ENCODE measurements at regions not wholly inside any gene's neighbourhood (a gene's known extent, or its start where the extent isn't known, plus 50 kb on each side); places are given as distances from the start of the nearest gene placed in this dataset.

DNA sequence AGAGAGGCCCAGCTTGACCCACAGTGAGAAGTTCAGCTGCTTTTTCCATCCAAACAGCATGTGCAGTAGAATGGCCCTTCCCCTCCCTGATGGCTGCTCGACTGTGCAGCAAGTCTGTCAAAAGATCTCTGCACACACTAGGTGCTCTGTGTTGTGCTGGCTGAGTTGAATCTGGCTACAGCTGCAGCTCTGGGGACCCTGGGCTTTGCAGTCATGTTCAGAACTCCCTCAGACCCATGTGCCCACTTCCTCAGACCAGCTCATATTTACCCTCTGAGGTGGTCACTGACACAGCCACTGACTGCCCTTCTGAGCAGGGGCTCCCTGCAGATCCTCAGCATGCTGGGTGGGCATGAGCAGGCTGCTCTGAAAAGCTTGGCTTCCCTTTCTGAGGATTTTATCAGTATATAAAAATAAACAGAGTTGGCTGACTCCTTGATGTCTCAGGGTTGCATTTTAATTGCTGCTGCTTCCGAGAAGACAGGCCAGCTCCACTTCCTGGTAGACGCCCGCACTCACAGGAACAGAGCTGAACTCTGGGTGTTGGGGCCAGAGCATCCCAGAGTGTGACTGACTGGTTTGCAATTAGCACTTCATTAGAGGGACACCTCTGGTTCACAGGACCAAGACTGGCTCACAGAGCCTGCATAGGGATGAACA is 507.9 kb downstream of the RPS24 start:
- H3K4me3 ChIP-seq = no peak overlapping the region
- H3K9me3 ChIP-seq = no peaks in the 10 kb centered on the region
- H3K36me3 ChIP-seq (ENCODE audit: insufficient read depth in 1 of 2, low read depth in 1 of 2) = no peaks in the 10 kb centered on the region
- H3K27me3 ChIP-seq (ENCODE audit: insufficient read depth in 3 of 3, low read length in 2 of 3) = no peaks in the 10 kb centered on the region
- DNase-seq = no peak
- TF ChIP-seq, protein P1, sequence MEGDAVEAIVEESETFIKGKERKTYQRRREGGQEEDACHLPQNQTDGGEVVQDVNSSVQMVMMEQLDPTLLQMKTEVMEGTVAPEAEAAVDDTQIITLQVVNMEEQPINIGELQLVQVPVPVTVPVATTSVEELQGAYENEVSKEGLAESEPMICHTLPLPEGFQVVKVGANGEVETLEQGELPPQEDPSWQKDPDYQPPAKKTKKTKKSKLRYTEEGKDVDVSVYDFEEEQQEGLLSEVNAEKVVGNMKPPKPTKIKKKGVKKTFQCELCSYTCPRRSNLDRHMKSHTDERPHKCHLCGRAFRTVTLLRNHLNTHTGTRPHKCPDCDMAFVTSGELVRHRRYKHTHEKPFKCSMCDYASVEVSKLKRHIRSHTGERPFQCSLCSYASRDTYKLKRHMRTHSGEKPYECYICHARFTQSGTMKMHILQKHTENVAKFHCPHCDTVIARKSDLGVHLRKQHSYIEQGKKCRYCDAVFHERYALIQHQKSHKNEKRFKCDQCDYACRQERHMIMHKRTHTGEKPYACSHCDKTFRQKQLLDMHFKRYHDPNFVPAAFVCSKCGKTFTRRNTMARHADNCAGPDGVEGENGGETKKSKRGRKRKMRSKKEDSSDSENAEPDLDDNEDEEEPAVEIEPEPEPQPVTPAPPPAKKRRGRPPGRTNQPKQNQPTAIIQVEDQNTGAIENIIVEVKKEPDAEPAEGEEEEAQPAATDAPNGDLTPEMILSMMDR (IDR thresholded peaks at IDR 0.05) = no peak
- no peak overlapping the region for H3K27ac ChIP-seq
- intact Hi-C loops (cut with DNase I) = no loop called here
- peak in 1 of 4 donors; percentile 12 for ATAC-seq
- peaks cover 16% of the 10 kb centered on the region for H3K4me1 ChIP-seq
- 33 to 48% (median 36%) methylated on average over 4 of the region's 4 CpGs for WGBS, 3 donors

DNA sequence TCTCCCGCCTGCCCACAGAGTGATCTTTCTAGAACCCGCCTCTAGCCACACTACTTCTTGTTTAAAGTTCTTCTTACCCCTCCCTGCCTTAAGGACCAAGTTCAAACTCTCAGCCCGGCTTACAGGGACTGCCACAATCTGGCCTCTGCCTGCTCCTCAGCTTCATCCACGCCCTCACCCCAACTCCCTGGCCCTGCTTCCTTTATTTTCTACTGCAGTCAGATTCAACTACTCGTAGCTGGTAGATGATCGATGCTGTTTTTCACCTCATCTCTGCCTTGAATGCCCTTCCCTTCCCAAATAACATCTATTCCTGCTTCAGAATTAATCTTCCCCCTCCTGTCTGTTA is 508.5 kb downstream of the RPS24 start:
- Histone ChIP-seq H3K4me3 (no peak overlapping the region), H3K27me3 (ENCODE audit: insufficient read depth in 3 of 3, low read length in 2 of 3) (no peaks in the 10 kb centered on the region), H3K36me3 (ENCODE audit: insufficient read depth in 1 of 2, low read depth in 1 of 2) (no peaks in the 10 kb centered on the region), H3K9me3 (no peaks in the 10 kb centered on the region), H3K27ac (no peak overlapping the region), H3K4me1 (peaks cover 16% of the 10 kb centered on the region)
- ATAC-seq (no peak), DNase-seq (no peak)
- 85 to 91% (median 88%) methylated on average over 6 of the region's 6 CpGs for WGBS, 3 donors
- TF ChIP-seq, protein P1 (IDR thresholded peaks at IDR 0.05) = no peak
- intact Hi-C loops (cut with DNase I) = no loop called here

DNA sequence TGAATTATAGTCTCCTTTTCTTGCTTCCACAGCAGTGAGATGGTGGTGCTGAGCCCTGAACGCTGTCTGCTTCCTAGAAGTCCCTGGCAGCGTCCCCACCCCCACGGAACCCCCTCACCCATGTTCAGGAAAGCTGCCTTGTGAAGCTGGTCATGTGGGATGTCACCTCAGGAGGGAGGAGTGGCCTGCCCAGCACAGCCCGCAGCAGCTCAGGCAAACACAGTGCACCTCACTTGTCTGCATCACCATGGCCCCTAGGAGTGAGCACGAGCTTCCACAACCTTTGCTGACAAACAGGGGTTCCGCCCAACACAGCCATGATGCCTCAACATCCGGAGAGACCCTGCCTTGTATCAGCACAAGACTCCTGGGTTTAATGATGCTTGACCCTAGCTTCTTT is 508.9 kb downstream of the RPS24 start:
- H3K4me3 ChIP-seq = no peak overlapping the region
- H3K36me3 ChIP-seq (ENCODE audit: insufficient read depth in 1 of 2, low read depth in 1 of 2) = no peaks in the 10 kb centered on the region
- 71 to 82% (median 75%) methylated on average over 7 of the region's 7 CpGs for WGBS, 3 donors
- no peak for ATAC-seq
- H3K27ac ChIP-seq = no peak overlapping the region
- no peaks in the 10 kb centered on the region for H3K27me3 ChIP-seq (ENCODE audit: insufficient read depth in 3 of 3, low read length in 2 of 3)
- peaks cover 16% of the 10 kb centered on the region for H3K4me1 ChIP-seq
- no peak for DNase-seq
- intact Hi-C loops (cut with DNase I) = no loop called here
- no peaks in the 10 kb centered on the region for H3K9me3 ChIP-seq
- TF ChIP-seq, protein P1 (IDR thresholded peaks at IDR 0.05) = no peak

DNA sequence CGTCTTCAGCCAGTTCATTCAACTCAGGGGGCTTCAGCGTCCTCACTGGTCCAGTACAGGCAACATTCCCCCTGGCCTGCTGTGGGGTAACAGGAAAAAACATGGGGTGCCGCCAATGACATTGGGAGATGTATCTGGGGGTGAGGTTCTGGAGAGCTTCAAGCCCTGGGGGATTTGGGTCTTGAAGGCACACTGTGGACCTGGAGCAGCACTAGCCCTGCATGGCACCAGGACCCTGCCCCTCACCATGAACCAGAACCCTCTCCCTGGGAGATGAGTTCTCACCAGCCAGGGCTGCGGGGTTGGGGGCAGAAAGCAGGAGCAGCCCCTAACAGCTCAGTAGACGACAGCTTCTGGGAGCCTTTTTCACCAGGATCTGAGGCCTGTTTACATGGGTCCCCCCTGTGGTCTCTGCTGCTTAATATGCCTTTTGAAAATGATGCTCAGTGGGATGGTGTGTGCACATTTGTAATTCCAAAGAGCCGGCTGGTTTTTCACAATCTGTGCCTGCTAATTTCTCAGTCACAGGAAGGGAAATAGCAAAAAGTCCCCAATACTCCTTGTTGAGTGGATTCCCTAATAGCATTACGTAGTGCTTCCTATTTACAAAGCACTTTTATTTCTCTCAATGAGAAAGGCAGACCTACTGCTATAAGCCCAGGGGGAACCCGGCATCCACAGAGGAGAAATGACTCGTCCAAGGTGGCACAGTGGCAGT is 509.5 kb downstream of the RPS24 start:
- Histone ChIP-seq H3K4me3 (no peak overlapping the region), H3K4me1 (peaks cover 16% of the 10 kb centered on the region), H3K27me3 (ENCODE audit: insufficient read depth in 3 of 3, low read length in 2 of 3) (no peaks in the 10 kb centered on the region), H3K27ac (no peak overlapping the region), H3K9me3 (no peaks in the 10 kb centered on the region), H3K36me3 (ENCODE audit: insufficient read depth in 1 of 2, low read depth in 1 of 2) (no peaks in the 10 kb centered on the region)
- TF ChIP-seq, protein P1 (IDR thresholded peaks at IDR 0.05) = no peak
- intact Hi-C loops (cut with DNase I) = no loop called here
- no peak for DNase-seq
- 60 to 63% (median 63%) methylated on average over 9 of the region's 9 CpGs for WGBS, 3 donors
- ATAC-seq = peak in 1 of 4 donors; percentile 36
